Endothelial cell (in vitro differentiated cells): ENCODE measurements at regions not wholly inside any gene's neighbourhood (a gene's known extent, or its start where the extent isn't known, plus 50 kb on each side); places are given as distances from the start of the nearest gene placed in this dataset.
A peak's percentile ranks its signal among the peaks of the same experiment; 100 is the strongest.

Source experiments
- DNase-seq: peaks from one replicate; pipeline ENCODE4 v3.0.0; 2021; ENCODE audit warnings: low spot score
- H3K27ac Mint-ChIP-seq: one replicate; pipeline ENCODE4 v1.8.0; 2021; ENCODE audit warnings: mixed read lengths, inconsistent platforms; ENCODE audit not compliant: unreplicated experiment
- H3K27me3 Mint-ChIP-seq: one replicate; pipeline ENCODE4 v1.8.0; 2021; ENCODE audit warnings: mild to moderate bottlenecking, moderate library complexity, mixed read lengths, inconsistent platforms; ENCODE audit not compliant: unreplicated experiment
- H3K36me3 Mint-ChIP-seq: one replicate; pipeline ENCODE4 v1.8.0; 2021; ENCODE audit warnings: mild to moderate bottlenecking, low read depth, mixed read lengths, inconsistent platforms; ENCODE audit not compliant: unreplicated experiment
- H3K4me1 Mint-ChIP-seq: one replicate; pipeline ENCODE4 v1.8.0; 2021; ENCODE audit warnings: mild to moderate bottlenecking, mixed read lengths, inconsistent platforms; ENCODE audit not compliant: unreplicated experiment
- H3K4me3 Mint-ChIP-seq: one replicate; pipeline ENCODE4 v1.8.0; 2021; ENCODE audit warnings: mild to moderate bottlenecking, mixed read lengths, inconsistent platforms; ENCODE audit not compliant: unreplicated experiment
- H3K9me3 Mint-ChIP-seq: one replicate; pipeline ENCODE4 v1.8.0; 2021; ENCODE audit warnings: mixed read lengths, inconsistent platforms; ENCODE audit not compliant: unreplicated experiment
- TF ChIP-seq, protein P1 (sequence below): fragments of 200-600 bp; sonication (generic); IDR thresholded peaks from one replicate; pipeline ENCODE4 v1.5.0; 2021; ENCODE audit warnings: antibody characterized with exemption; ENCODE audit not compliant: unreplicated experiment

DNA sequence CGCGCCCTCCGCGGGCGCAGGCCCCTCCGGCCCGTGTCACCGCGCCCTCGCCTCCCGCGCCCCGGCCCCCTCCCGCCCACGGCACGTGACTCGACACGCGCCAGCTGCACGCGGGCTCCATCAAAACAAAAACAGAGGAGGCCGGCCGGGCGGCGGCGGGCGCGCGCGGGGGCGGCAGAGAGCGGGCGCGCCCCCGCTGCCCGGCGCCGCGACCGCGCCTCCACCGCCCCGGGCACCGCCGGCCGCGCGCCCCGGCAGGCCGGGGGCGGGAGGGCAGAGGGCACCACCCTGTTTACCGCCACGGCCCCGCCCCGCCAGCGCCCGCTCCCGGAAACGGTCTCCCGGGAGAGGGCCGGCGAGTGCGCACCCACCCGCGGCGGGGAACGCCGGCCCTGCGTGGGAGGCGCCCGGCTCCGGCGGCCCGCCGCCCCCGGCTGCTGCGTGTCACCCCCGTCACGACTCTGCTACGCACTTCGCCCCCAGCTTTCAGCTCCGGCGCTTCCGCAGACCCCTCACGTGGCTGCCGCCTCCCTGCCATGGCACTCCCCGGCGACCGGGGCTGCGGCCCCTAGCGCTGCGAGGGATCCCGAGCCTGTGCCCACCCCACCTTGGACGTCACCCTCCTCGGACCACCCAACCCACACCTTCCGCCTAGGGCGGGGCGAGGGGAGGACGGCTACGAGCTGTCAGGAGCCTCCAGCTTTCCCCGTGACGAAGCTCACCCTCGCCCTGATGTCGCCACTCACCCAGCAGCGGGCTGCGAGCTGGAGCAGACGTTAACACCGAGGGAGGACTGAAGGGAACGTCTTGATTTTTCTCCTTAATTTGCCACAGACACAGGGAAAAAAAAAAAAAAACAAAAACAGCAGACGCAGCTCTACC, 221.6 kb upstream of the MKLN1 start:
- peak overlapping the region; percentile 97 for H3K4me3 Mint-ChIP-seq
- TF ChIP-seq, protein P1, sequence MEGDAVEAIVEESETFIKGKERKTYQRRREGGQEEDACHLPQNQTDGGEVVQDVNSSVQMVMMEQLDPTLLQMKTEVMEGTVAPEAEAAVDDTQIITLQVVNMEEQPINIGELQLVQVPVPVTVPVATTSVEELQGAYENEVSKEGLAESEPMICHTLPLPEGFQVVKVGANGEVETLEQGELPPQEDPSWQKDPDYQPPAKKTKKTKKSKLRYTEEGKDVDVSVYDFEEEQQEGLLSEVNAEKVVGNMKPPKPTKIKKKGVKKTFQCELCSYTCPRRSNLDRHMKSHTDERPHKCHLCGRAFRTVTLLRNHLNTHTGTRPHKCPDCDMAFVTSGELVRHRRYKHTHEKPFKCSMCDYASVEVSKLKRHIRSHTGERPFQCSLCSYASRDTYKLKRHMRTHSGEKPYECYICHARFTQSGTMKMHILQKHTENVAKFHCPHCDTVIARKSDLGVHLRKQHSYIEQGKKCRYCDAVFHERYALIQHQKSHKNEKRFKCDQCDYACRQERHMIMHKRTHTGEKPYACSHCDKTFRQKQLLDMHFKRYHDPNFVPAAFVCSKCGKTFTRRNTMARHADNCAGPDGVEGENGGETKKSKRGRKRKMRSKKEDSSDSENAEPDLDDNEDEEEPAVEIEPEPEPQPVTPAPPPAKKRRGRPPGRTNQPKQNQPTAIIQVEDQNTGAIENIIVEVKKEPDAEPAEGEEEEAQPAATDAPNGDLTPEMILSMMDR: no peak
- no peaks in the 10 kb centered on the region for H3K9me3 Mint-ChIP-seq
- H3K27me3 Mint-ChIP-seq: peaks cover 27% of the 10 kb centered on the region
- no peaks in the 10 kb centered on the region for H3K36me3 Mint-ChIP-seq
- no peak overlapping the region for H3K27ac Mint-ChIP-seq
- peaks cover 26% of the 10 kb centered on the region for H3K4me1 Mint-ChIP-seq
- DNase-seq: peak; percentile 59

DNA sequence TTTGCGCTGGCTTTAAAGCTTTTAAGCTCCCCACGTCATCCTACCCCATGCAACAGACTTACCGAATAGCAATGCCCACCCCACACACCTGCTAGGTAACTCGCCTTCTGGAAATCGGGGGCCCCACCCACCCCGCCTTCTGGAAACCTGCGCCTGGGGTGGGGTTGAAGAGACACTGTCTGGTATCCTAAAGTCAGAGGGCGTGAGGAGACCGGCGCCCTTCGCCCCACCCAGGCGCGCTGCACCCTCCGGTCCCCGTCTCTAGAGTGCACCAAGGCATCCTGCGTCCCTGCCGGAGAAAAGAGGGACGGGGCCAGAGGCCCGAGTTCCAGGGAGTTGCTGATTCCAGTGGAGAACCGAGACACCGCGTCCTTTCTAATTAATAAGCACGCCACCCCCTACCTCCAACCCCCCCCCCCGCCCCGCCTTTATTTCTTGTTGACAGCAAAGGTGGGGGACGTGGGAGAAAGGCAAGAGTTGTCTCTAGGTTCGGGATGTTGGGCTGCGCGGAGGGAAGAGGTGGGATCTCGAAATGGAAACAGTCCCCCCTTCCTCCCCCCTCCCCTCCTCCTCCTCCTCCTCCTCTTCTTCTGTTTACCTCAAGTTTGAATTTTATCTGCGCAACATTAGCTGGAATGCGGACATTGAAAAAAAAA, 220.9 kb upstream of the MKLN1 start:
- H3K27ac Mint-ChIP-seq: no peak overlapping the region
- peak; percentile 25 for DNase-seq
- peaks cover 30% of the 10 kb centered on the region for H3K4me1 Mint-ChIP-seq
- no peaks in the 10 kb centered on the region for H3K9me3 Mint-ChIP-seq
- TF ChIP-seq, protein P1: no peak
- no peaks in the 10 kb centered on the region for H3K36me3 Mint-ChIP-seq
- H3K27me3 Mint-ChIP-seq: peaks cover 27% of the 10 kb centered on the region
- H3K4me3 Mint-ChIP-seq: peak overlapping the region; percentile 97

DNA sequence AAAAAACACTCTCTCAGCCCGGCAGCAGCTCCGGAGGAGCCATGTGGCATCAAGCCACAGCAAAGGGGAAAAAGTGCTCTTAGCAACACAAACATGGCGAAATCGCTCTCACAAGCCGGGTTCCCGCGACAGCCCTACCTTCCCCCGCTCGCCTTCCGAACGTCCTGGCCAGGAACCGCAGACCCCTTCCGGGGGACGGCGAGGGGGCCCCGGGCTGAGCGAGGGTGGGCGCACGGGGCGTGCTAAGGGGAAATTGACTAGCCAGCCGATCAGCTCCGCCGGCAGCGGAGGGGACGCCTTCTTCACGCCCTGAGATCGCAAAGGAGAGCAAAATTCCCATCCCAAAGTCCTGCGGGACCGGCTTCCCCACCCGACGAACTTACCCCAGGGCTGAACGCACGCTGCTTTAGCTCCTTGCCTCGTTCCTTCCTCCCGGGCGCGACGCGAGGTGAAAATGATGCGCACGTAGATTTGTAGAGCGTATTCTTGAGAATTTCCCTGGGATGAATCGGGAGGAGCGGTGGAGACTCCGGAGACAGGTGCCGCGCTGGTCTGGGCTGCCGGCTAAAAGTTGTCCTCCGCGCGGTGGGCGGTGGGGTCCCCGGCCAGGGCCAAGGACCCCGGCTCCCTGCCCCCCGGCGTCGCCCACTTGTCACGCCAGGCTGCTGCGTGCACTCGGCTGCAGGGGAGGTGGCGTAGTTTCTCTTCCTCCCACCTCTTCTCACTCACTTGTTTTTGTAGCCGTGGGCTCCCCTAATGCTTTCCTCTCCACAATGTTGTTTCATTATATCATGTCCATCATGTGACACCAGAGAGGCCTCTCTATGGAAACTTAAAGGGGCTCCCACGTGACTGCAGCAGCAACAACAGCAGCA, 220.1 kb upstream of the MKLN1 start:
- TF ChIP-seq, protein P1: no peak
- H3K4me1 Mint-ChIP-seq: peaks cover 30% of the 10 kb centered on the region
- peak overlapping the region; percentile 87 for H3K27ac Mint-ChIP-seq
- peak; percentile 41 for DNase-seq
- H3K4me3 Mint-ChIP-seq: peak overlapping the region; percentile 97
- no peaks in the 10 kb centered on the region for H3K36me3 Mint-ChIP-seq
- peaks cover 27% of the 10 kb centered on the region for H3K27me3 Mint-ChIP-seq
- H3K9me3 Mint-ChIP-seq: no peaks in the 10 kb centered on the region

DNA sequence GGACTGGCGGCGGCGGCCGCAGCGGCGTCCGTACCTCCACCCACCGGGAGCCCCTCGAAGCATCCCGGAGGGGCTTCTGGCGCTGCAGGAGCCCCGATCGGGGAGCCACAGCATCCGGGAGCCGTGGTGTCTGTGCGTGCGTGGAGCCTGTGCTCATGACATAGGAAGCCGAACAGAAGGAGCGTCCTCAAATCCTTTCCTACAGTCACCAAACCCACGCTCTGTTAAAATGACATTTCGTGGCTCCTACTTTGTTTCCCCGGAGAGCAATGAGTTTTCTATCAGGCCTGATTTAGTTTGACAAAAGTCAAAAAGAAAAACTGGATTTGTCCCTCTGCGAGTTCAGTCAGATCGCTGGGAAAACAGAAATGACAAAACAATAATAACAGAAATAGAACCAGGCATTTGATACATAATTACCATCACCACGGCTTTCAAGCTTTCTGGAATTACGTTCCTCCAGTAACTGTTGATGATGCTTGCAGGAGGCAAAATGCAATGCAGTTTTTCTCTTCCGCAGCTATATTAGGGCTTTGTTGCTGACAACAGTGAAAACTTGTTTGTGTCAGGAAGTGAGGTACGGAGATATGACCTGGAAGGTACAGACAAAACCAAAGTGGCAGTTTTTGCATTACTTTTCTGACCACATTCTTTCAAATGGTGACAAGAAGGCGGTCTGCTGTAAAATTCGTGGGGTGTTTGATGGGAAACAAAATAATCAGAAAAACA, 219.3 kb upstream of the MKLN1 start:
- TF ChIP-seq, protein P1: no peak
- no peak for DNase-seq
- peak overlapping the region; percentile 97 for H3K4me3 Mint-ChIP-seq
- no peaks in the 10 kb centered on the region for H3K9me3 Mint-ChIP-seq
- H3K4me1 Mint-ChIP-seq: peaks cover 30% of the 10 kb centered on the region
- peaks cover 27% of the 10 kb centered on the region for H3K27me3 Mint-ChIP-seq
- H3K27ac Mint-ChIP-seq: peak overlapping the region; percentile 15
- no peaks in the 10 kb centered on the region for H3K36me3 Mint-ChIP-seq
